ENCODE measurements at regions not wholly inside any gene's neighbourhood (a gene's known extent, or its start where the extent isn't known, plus 50 kb on each side); places are given as distances from the start of the nearest gene placed in this dataset.

DNA sequence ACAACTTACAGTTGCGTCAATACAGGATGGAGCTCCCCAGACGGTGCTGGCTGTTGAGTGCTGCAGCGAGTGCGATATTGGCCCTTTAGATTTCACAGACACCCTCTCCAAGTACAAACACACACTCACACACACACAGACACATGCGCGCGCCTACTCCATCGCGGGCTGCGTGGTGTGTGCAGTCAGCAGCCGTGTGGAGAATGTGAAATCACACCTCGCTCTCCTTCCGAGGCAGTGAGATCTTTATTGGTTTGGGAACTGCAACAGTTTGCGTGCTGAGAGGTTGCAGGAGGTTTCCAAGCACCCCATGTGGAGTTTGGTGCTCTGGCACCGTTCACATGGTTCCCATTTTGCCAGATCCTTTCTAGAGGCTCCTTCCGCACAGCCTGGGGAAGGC, 372.2 kb downstream of the RRAGC start:
- TF ChIP-seq, protein P1, sequence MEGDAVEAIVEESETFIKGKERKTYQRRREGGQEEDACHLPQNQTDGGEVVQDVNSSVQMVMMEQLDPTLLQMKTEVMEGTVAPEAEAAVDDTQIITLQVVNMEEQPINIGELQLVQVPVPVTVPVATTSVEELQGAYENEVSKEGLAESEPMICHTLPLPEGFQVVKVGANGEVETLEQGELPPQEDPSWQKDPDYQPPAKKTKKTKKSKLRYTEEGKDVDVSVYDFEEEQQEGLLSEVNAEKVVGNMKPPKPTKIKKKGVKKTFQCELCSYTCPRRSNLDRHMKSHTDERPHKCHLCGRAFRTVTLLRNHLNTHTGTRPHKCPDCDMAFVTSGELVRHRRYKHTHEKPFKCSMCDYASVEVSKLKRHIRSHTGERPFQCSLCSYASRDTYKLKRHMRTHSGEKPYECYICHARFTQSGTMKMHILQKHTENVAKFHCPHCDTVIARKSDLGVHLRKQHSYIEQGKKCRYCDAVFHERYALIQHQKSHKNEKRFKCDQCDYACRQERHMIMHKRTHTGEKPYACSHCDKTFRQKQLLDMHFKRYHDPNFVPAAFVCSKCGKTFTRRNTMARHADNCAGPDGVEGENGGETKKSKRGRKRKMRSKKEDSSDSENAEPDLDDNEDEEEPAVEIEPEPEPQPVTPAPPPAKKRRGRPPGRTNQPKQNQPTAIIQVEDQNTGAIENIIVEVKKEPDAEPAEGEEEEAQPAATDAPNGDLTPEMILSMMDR (IDR thresholded peaks at IDR 0.05; ENCODE audit: insufficient read depth, low read length, poor library complexity, severe bottlenecking): no peak
- no peak for TF ChIP-seq EZH2phosphoT487 (conservative IDR thresholded peaks at IDR 0.05; ENCODE audit: low read length)
